ENCODE measurements at regions not wholly inside any gene's neighbourhood (a gene's known extent, or its start where the extent isn't known, plus 50 kb on each side); places are given as distances from the start of the nearest gene placed in this dataset.

DNA sequence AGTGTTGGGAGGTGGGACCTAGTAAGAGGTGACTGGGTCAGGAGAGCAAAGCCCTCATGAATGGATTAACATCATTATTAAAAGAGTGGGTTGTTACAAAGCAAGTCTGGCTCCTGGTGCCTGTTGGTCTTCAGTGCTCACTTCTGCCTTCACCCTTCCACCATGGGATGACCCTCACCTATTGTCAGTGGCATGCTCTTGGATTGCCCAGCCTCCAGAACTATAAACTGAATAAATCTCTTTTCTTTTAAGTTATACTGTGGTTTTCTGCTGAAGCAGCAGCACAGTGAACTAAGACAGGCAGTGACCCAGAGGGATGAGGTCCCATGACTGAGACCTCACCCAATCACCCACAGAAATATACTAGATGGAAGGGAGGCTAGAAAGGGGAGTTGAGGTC, 57.5 kb upstream of the ATL2 start:
- no peak for DNase-seq (ENCODE audit: low spot score in 2 of 2)
- ATAC-seq (ENCODE audit: low read depth): no peak
- Mint-ChIP-seq H3K36me3 (no peaks in the 10 kb centered on the region), H3K4me1 (no peaks in the 10 kb centered on the region), H3K9me3 (no peaks in the 10 kb centered on the region), H3K27me3 (peaks cover 4% of the 10 kb centered on the region), H3K4me3 (no peak overlapping the region), H3K27ac (no peak overlapping the region)

DNA sequence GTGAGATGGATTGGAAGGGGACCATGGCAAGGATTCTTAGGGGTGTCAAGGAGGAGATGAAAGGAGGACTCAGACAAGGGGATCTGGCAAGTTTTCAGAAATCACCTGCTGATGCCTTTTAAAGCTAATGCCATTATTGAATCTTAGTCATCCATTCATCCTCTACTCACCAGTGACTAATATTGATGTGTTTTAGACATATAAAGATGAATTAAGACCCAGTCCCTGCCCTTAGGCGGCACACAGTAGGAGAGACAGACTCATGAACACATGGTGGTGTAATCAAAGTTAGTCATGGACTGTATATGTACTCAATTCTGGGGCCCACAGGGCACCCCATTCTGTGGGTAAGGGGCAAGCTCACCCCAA, 56.5 kb upstream of the ATL2 start:
- peaks cover 6% of the 10 kb centered on the region for H3K27me3 Mint-ChIP-seq
- H3K4me3 Mint-ChIP-seq: no peak overlapping the region
- DNase-seq (ENCODE audit: low spot score in 2 of 2) (no peak), ATAC-seq (ENCODE audit: low read depth) (no peak)
- no peaks in the 10 kb centered on the region for H3K4me1 Mint-ChIP-seq
- H3K36me3 Mint-ChIP-seq: no peaks in the 10 kb centered on the region
- H3K27ac Mint-ChIP-seq: no peak overlapping the region
- no peaks in the 10 kb centered on the region for H3K9me3 Mint-ChIP-seq

DNA sequence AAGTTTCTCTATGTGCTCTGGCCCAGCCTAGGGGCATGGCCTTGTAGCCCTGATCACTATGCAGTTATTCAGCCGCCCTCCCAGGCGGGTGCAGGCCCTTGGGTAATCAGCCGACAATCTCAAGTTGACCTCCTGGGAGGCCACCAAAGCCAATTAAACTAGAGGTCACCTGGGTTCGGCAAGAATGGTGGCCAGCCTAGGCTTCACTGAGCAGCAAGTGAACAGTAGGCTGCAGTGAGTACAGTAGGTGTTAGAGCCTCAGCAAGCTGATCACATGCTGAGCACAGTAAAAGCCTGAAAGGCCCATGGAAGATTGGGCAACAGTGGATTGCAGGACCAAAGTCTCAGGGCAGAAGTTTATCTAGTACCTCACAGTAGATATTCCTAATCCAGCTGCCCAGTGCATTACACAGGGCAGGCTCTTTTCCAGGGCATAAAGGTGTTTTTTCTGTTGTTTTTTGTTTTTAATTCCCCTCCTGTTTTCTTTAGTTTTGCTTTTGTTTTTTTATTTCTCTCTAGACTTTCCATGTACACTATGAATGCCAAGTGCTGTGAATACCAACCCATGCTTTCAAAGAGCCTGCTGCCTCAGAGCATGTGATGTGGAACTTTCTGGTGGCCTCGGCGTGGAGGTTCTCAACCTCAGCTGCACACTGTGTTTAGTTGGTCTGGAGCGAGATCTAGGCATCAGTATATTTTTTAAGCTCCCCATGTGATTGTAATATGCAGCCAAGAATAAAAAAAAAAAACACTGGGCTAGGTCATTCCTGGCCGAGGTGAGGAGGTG, 55.9 kb upstream of the ATL2 start:
- H3K9me3 Mint-ChIP-seq: no peaks in the 10 kb centered on the region

DNA sequence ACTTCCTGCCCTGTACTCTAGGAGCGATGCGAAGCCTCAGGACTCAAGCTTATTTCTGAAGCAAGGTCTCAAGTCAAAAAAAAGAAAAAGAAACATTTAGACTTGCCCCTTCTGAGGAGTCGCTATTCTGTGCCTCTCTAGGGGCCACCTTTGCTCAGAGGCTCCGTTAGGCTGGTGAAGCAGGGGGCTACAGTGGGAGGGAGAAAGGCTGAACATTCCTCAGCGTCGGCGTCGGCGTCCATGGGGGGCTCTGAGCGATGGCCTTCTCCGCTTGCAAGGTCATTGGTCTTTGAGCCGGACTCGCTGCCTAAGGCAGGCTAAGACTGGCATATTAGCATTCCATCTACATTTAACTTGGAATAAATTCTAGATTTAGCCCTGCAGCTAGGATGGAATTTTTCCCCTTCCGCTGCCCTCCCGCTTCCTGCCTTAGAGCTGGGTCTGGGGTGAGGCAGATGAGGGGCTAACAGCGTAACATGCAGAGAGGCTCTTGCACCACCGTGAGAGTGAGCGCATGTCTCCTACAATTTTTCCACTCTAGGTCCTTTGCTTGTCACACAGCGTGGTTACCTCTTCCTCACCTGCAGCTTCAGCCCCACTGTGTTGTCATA, 53.6 kb upstream of the ATL2 start:
- Mint-ChIP-seq H3K27me3 (peaks cover 3% of the 10 kb centered on the region), H3K36me3 (no peaks in the 10 kb centered on the region), H3K27ac (no peak overlapping the region), H3K4me3 (no peak overlapping the region), H3K4me1 (no peaks in the 10 kb centered on the region), H3K9me3 (no peaks in the 10 kb centered on the region)
- no peak for DNase-seq (ENCODE audit: low spot score in 2 of 2)
- no peak for ATAC-seq (ENCODE audit: low read depth)

More for the DNA sequence above, 55.9 kb upstream of the ATL2 start:
- no peak overlapping the region for H3K27ac Mint-ChIP-seq
- DNase-seq (ENCODE audit: low spot score in 2 of 2) (no peak), ATAC-seq (ENCODE audit: low read depth) (no peak)
- H3K4me1 Mint-ChIP-seq: no peaks in the 10 kb centered on the region
- no peaks in the 10 kb centered on the region for H3K36me3 Mint-ChIP-seq
- H3K4me3 Mint-ChIP-seq: no peak overlapping the region
- H3K27me3 Mint-ChIP-seq: peaks cover 6% of the 10 kb centered on the region

DNA sequence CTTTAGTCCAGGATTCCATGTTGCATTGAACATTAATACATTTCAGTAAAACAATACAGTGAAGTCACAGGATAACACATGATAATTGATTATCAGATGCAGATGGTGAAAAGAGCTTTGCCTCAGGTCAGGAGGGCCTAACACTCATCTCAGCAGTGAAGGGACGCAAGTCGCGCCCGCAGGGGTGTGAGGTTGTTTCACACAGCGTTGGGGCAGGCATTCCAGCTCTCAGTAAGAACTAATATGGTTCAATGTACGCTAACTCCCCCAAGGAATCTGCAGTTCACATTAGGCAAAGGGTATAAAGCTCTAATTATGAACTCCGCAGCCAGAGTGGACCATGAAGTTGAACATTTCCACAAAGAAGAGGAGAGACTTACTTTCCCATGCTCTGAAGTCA, 53.1 kb upstream of the ATL2 start:
- Mint-ChIP-seq H3K27me3 (peaks cover 7% of the 10 kb centered on the region), H3K4me1 (no peaks in the 10 kb centered on the region), H3K27ac (no peak overlapping the region), H3K36me3 (no peaks in the 10 kb centered on the region), H3K9me3 (no peaks in the 10 kb centered on the region), H3K4me3 (no peak overlapping the region)
- no peak for DNase-seq (ENCODE audit: low spot score in 2 of 2)
- no peak for ATAC-seq (ENCODE audit: low read depth)

DNA sequence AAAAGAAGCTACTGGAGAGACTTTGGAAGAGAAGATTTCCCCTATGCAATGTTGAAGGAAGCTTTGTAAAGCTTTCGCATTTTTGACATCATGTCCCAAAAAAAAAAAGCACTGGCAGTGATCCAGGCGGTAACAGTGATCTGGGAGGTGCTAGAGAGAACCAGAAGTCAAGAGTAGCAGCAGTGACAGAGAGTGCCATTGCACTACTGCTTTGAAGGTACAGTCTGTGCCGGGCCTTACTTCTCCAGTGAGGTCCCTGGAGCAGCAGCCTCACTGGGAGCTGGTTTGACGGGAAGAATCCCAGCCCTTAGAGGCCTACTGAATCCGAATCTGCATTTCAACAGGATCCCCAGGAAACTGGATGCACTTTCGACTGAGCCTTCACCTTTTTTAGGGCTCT, 50.9 kb upstream of the ATL2 start:
- no peak overlapping the region for H3K4me3 Mint-ChIP-seq
- H3K36me3 Mint-ChIP-seq: no peaks in the 10 kb centered on the region
- H3K27ac Mint-ChIP-seq: no peak overlapping the region
- H3K9me3 Mint-ChIP-seq: no peaks in the 10 kb centered on the region
- ATAC-seq (ENCODE audit: low read depth): no peak
- H3K27me3 Mint-ChIP-seq: peaks cover 6% of the 10 kb centered on the region
- DNase-seq (ENCODE audit: low spot score in 2 of 2): no peak
- H3K4me1 Mint-ChIP-seq: no peaks in the 10 kb centered on the region

DNA sequence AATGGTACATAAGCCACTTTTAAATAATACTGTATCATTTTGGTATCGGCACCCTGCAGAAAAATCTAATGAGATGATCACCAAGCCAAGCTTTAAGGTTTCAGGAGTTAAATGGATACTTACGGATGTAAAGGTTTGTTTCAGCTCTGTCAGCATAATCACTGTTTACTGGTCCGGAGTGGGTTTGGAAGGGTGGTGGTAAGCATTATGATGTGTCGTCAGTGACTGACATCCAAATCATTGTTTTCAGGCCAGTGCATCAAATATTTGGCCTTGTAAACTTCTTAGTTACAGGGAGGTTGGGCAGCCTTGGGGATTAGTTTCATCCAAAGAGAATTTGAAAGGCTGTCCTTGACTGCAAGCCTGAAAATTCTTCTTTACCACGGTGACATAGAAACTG, 50.0 kb upstream of the ATL2 start:
- ATAC-seq (ENCODE audit: low read depth) (no peak), DNase-seq (ENCODE audit: low spot score in 2 of 2) (no peak)
- H3K4me3 Mint-ChIP-seq: no peak overlapping the region
- H3K9me3 Mint-ChIP-seq: no peaks in the 10 kb centered on the region
- no peaks in the 10 kb centered on the region for H3K4me1 Mint-ChIP-seq
- H3K27ac Mint-ChIP-seq: no peak overlapping the region
- H3K27me3 Mint-ChIP-seq: peaks cover 6% of the 10 kb centered on the region
- no peaks in the 10 kb centered on the region for H3K36me3 Mint-ChIP-seq
